Stimulated activated naive CD8-positive, alpha-beta T cell treated with anti-CD3 and anti-CD28 coated beads, Interleukin-15, amount 100 ng/mL, for 72 hours (primary cell): ENCODE measurements at regions not wholly inside any gene's neighbourhood (a gene's known extent, or its start where the extent isn't known, plus 50 kb on each side); places are given as distances from the start of the nearest gene placed in this dataset.
"Not testable (repeated sequence)": the region's sequence is repeated elsewhere in the genome, so short reads cannot be mapped to it uniquely, and the experiment has no call there.

Experiments used
- ATAC-seq: fragments of 150-1000 bp; cut with Tn5 transposase; 2 replicates; pipeline ENCODE4 v1.10.0; 2021; ENCODE audit warnings: mild to moderate bottlenecking, moderate library complexity
- DNase-seq, 2 donors: peaks; one replicate each; pipeline ENCODE4 v3.0.0; 2021 to 2022
- H3K27ac Mint-ChIP-seq, 2 donors: one replicate each; pipeline ENCODE4 v1.8.0; 2022; ENCODE audit warnings: mild to moderate bottlenecking in 2 of 2, mixed read lengths in 2 of 2, moderate library complexity in 2 of 2
- H3K27me3 Mint-ChIP-seq: one replicate; pipeline ENCODE4 v1.8.0; 2022; ENCODE audit warnings: mixed read lengths
- H3K4me1 Mint-ChIP-seq: one replicate; pipeline ENCODE4 v1.8.0; 2022; ENCODE audit warnings: mild to moderate bottlenecking, mixed read lengths
- H3K4me3 Mint-ChIP-seq, 2 donors: one replicate each; pipeline ENCODE4 v1.8.0; 2022; ENCODE audit warnings: mild to moderate bottlenecking in 2 of 2, mixed read lengths in 2 of 2, moderate library complexity in 1 of 2
- H3K9me3 Mint-ChIP-seq, 2 donors: one replicate each; pipeline ENCODE4 v1.8.0; 2022; ENCODE audit warnings: mixed read lengths in 2 of 2

DNA sequence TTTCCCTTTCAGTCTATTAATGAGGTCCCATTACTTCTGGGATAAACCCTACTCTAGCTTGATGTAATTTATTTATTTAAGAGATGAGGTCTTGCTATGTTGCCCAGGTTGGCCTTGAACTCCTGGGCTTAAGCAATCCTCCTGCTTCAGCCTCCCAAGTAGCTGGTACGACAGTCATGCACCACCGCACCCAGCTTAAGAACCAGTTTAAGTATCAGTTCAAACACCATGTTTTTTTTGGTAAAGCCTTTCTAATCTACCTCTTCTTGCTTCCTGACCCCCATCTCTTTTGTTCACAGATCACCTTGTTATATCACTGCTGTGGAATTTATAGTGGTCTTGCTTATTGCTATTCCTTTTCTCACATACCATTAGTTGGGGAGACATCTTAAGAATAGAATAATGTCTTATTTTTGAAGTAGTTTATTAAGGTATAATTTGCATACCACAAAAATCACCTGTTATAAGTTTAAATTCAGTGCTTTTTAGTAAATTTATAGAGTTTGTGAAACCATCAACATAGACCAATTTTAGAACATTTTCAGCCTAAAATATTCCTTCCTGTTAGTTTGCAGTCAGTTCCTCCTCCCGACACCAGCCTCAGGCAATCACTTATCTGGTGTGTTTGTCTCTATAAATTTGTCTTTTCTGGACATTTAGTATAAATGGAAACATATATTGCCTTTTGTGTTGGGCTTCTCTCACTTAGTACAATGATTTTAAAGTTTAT is 257.9 kb downstream of the PDCD6IP start:
- Mint-ChIP-seq H3K9me3 (peaks cover 0 to 8% of the 10 kb centered on the region in 2 donors), H3K4me3 (no peak overlapping the region), H3K4me1 (no peaks in the 10 kb centered on the region), H3K27ac (no peak overlapping the region), H3K27me3 (peaks cover 10% of the 10 kb centered on the region)
- ATAC-seq (no peak), DNase-seq (no peak)

- Mint-ChIP-seq H3K27ac (no peak overlapping the region), H3K4me1 (no peaks in the 10 kb centered on the region), H3K27me3 (peaks cover 10% of the 10 kb centered on the region), H3K9me3 (peaks cover 0 to 8% of the 10 kb centered on the region in 2 donors), H3K4me3 (no peak overlapping the region)
- ATAC-seq (peak; percentile 89), DNase-seq (peak in 1 of 2 donors; percentile 24)
Observed at GRCh38 chr3:34056951-34057390, 258.5 kb downstream of the PDCD6IP start.

DNA sequence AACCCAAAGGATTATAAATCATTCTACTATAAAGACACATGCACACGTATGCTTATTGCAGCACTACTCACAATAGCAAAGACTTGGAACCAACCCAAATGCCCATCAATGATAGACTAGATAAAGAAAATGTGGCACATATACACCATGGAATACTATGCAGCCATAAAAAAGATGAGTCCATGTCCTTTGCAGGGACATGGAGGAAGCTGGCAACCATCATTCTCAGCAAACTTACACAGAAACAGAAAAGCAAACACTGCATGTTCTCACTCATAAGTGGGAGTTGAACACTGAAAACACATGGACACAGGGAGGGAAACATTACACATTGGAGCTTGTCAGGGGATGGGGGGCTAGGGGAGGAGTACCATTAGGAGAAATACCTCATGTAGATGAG is 262.6 kb downstream of the PDCD6IP start:
- not testable (repeated sequence) for DNase-seq, H3K27me3 Mint-ChIP-seq, ATAC-seq, H3K27ac Mint-ChIP-seq, H3K4me1 Mint-ChIP-seq, H3K9me3 Mint-ChIP-seq, H3K4me3 Mint-ChIP-seq

DNA sequence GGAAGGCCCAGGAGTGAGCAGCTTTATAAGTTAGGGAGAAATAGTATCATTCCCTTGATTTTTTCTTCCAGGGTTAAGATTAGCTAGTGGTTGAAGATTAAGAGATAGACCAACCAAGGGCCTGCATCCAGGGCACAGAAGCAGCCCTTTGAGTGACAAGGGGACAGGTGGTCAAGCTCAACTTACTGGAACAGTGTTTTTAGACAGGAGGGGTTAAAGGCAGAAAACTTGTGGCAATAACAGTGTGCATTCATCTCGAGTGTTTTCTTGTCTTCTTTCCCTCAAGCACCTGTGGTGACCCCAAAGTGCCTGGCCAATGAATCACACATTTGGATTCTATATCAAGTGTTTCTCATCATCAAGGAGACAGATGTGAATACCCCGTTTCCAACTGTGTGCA is 267.5 kb downstream of the PDCD6IP start:
- Mint-ChIP-seq H3K27me3 (no peaks in the 10 kb centered on the region), H3K4me1 (no peaks in the 10 kb centered on the region), H3K27ac (no peak overlapping the region), H3K4me3 (no peak overlapping the region), H3K9me3 (no peaks in the 10 kb centered on the region)
- DNase-seq (no peak), ATAC-seq (no peak)

GRCh38 chr3:34066328-34066727 is 267.9 kb downstream of the PDCD6IP start:
- DNase-seq (no peak), ATAC-seq (no peak)
- no peaks in the 10 kb centered on the region for H3K4me1 Mint-ChIP-seq
- no peaks in the 10 kb centered on the region for H3K9me3 Mint-ChIP-seq
- no peak overlapping the region for H3K4me3 Mint-ChIP-seq
- no peak overlapping the region for H3K27ac Mint-ChIP-seq
- no peaks in the 10 kb centered on the region for H3K27me3 Mint-ChIP-seq

- no peaks in the 10 kb centered on the region for H3K4me1 Mint-ChIP-seq
- no peaks in the 10 kb centered on the region for H3K9me3 Mint-ChIP-seq
- no peak overlapping the region for H3K4me3 Mint-ChIP-seq
- H3K27me3 Mint-ChIP-seq: no peaks in the 10 kb centered on the region
- no peak overlapping the region for H3K27ac Mint-ChIP-seq
- ATAC-seq (no peak), DNase-seq (no peak)
Observed at GRCh38 chr3:34066999-34067398, 268.6 kb downstream of the PDCD6IP start.

- Mint-ChIP-seq H3K9me3 (no peaks in the 10 kb centered on the region), H3K4me1 (no peaks in the 10 kb centered on the region), H3K4me3 (no peak overlapping the region), H3K27ac (no peak overlapping the region), H3K27me3 (no peaks in the 10 kb centered on the region)
- ATAC-seq (no peak), DNase-seq (no peak)
Observed at GRCh38 chr3:34067536-34068051, 269.2 kb downstream of the PDCD6IP start.

GRCh38 chr3:34068505-34068904 is 270.1 kb downstream of the PDCD6IP start:
- DNase-seq: no peak
- Mint-ChIP-seq H3K27me3 (no peaks in the 10 kb centered on the region), H3K9me3 (no peaks in the 10 kb centered on the region), H3K4me1 (no peaks in the 10 kb centered on the region), H3K27ac (no peak overlapping the region), H3K4me3 (no peak overlapping the region)
- no peak for ATAC-seq

DNA sequence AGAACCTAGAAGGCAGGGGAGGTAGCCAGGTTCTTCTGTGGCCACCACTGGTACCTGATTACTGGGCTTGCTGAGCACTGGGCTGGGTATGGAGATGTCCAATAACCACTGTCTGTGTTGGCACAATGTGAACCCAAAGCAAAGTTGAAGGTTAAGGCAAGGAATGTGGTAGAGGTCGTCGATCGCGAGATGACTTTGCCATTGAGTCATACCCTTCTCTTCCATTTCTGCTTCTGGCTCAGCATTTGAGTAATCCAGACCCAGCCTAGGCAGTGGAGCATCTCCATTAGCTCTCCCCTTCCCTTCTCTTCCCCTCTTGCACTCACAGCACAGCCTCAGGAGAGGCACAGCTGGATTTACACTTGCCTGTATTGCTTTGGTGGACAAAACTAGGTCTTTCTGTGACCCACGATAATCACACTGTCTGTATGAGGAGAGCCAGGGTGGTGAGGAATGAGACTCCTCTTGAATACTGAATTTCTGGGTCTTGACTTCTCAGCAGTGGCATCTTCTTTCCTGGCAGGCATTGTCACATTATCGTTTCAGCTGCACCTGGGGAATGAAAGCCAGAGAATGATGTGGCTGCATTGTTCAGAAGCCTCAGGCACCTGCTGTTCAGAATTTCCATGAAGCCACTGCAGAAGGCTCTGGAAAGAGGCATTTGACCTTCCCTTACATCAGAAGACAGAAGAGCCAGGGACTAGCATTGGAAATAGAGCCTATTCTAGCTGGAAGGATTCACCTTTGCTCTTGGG is 272.6 kb downstream of the PDCD6IP start:
- Mint-ChIP-seq H3K4me3 (no peak overlapping the region), H3K4me1 (no peaks in the 10 kb centered on the region), H3K27me3 (no peaks in the 10 kb centered on the region), H3K9me3 (no peaks in the 10 kb centered on the region), H3K27ac (no peak overlapping the region)
- no peak for DNase-seq
- no peak for ATAC-seq

DNA sequence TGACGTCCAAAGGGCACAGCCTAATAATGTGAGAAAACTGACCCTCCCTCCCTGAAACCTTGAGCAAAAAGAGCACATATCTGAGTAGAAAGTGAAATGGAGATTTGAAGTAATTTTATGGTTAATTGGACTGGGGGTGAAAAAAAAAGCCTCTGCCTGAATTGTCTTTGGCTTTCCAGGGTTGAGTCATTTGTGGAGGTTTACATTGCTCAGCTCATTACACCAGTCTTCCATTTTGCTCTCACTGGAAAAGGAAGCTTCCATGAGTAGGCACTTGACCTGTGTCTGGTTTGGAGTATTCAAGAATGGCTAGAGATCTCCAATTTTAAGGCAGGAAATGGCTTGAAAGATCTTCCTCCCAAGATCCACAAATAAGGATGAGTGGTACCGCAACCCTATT is 273.9 kb downstream of the PDCD6IP start:
- Mint-ChIP-seq H3K27me3 (no peaks in the 10 kb centered on the region), H3K27ac (no peak overlapping the region), H3K4me1 (no peaks in the 10 kb centered on the region), H3K9me3 (no peaks in the 10 kb centered on the region), H3K4me3 (no peak overlapping the region)
- no peak for DNase-seq
- no peak for ATAC-seq

GRCh38 chr3:34073111-34073510 is 274.7 kb downstream of the PDCD6IP start:
- H3K9me3 Mint-ChIP-seq: no peaks in the 10 kb centered on the region
- H3K27me3 Mint-ChIP-seq: no peaks in the 10 kb centered on the region
- no peak for DNase-seq
- H3K4me3 Mint-ChIP-seq: no peak overlapping the region
- H3K4me1 Mint-ChIP-seq: no peaks in the 10 kb centered on the region
- no peak for ATAC-seq
- no peak overlapping the region for H3K27ac Mint-ChIP-seq

DNA sequence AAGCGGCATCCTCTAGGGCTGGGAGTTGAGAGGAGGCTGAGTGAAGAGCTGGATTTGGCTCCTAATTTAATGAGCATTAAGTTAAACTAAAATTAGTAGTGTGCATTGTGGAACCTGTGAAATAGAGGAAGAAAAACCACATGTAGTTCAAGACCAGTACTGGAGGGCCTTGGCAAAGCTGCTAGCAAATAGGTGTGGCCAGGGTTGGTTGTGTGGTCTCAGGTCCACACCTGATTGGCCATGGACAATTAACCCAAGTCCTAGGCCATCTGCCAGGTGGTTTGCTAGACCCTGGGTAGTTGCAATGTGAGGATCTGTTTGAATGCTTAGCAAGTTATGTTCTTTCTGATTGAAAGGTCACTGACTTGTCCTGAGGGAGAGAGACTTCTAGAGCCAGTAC is 275.5 kb downstream of the PDCD6IP start:
- Mint-ChIP-seq H3K9me3 (no peaks in the 10 kb centered on the region), H3K27ac (no peak overlapping the region), H3K4me1 (no peaks in the 10 kb centered on the region), H3K4me3 (no peak overlapping the region), H3K27me3 (no peaks in the 10 kb centered on the region)
- DNase-seq (no peak), ATAC-seq (no peak)

GRCh38 chr3:34075975-34076374 is 277.5 kb downstream of the PDCD6IP start:
- no peak for ATAC-seq
- H3K4me1 Mint-ChIP-seq: no peaks in the 10 kb centered on the region
- no peak for DNase-seq
- H3K9me3 Mint-ChIP-seq: no peaks in the 10 kb centered on the region
- H3K4me3 Mint-ChIP-seq: no peak overlapping the region
- H3K27ac Mint-ChIP-seq: no peak overlapping the region
- no peaks in the 10 kb centered on the region for H3K27me3 Mint-ChIP-seq

GRCh38 chr3:34077417-34078195 is 279.2 kb downstream of the PDCD6IP start:
- peaks cover 0 to 2% of the 10 kb centered on the region in 2 donors for H3K9me3 Mint-ChIP-seq
- DNase-seq: no peak
- ATAC-seq: no peak
- no peaks in the 10 kb centered on the region for H3K4me1 Mint-ChIP-seq
- H3K27me3 Mint-ChIP-seq: no peaks in the 10 kb centered on the region
- no peak overlapping the region for H3K27ac Mint-ChIP-seq
- no peak overlapping the region for H3K4me3 Mint-ChIP-seq

DNA sequence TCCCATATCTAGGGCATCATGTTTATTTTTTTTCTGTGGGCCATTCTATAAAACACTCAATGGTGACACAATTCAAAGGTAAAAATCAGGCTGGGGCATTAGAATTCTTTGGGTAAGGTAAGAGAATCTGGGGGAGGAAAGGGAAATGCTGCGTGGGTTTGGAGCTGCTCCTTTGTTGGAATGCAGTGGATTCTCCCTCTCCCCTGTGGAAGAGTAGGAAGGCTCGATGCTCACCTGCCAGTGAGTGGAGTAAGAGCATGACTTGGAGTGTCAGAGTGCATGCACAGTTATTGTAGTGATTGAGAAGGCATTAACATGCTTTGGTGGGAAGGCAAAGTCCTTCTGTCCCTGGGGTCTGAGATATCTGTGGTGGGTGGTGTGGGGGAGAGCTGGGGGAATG is 280.0 kb downstream of the PDCD6IP start:
- Mint-ChIP-seq H3K4me1 (no peaks in the 10 kb centered on the region), H3K4me3 (no peak overlapping the region), H3K27me3 (no peaks in the 10 kb centered on the region), H3K9me3 (peaks cover 0 to 4% of the 10 kb centered on the region in 2 donors), H3K27ac (no peak overlapping the region)
- DNase-seq (no peak), ATAC-seq (no peak)

GRCh38 chr3:34079849-34080248 is 281.4 kb downstream of the PDCD6IP start:
- DNase-seq, ATAC-seq, H3K27me3 Mint-ChIP-seq, H3K27ac Mint-ChIP-seq, H3K9me3 Mint-ChIP-seq, H3K4me3 Mint-ChIP-seq, H3K4me1 Mint-ChIP-seq: not testable (repeated sequence)
